HL-60 (cell line): ENCODE measurements at regions not wholly inside any gene's neighbourhood (a gene's known extent, or its start where the extent isn't known, plus 50 kb on each side); places are given as distances from the start of the nearest gene placed in this dataset.

Experiments used
- DNase-seq, 2 experiments: peaks; one replicate each; pipeline ENCODE4 v3.0.0-alpha.2; 2010 to 2020; ENCODE audit warnings: low read depth in 1 of 2, low spot score in 1 of 2
- H3K27ac ChIP-seq: fragments of 250-450 bp; sonication (Bioruptor Pico); replicated peaks from 2 replicates; pipeline ENCODE4 v1.5.1; 2020; ENCODE audit warnings: mild to moderate bottlenecking, moderate library complexity
- H3K27me3 ChIP-seq: fragments of 250-450 bp; sonication (Bioruptor Pico); 2 replicates; pipeline ENCODE4 v1.5.1; 2021; ENCODE audit warnings: mild to moderate bottlenecking, moderate library complexity; ENCODE audit not compliant: insufficient read depth, poor library complexity, severe bottlenecking
- H3K4me3 ChIP-seq: replicated peaks from 2 replicates; pipeline ENCODE4 v1.5.1; 2011; ENCODE audit warnings: mild to moderate bottlenecking, control low read depth, low read length; ENCODE audit not compliant: insufficient read depth
- GABPA ChIP-seq: IDR thresholded peaks from 2 replicates; pipeline ENCODE4 v1.6.1; 2012; ENCODE audit warnings: low read depth
- POLR2AphosphoS5 ChIP-seq: IDR thresholded peaks from 2 replicates; pipeline ENCODE4 v1.6.1; 2012; ENCODE audit warnings: low read depth
- SPI1 ChIP-seq: IDR thresholded peaks from 2 replicates; pipeline ENCODE4 v1.6.1; 2012; ENCODE audit warnings: low read depth, mild to moderate bottlenecking, borderline replicate concordance
- TF ChIP-seq, protein P1 (sequence below): IDR thresholded peaks from one replicate; pipeline ENCODE4 v1.5.1; 2011; ENCODE audit warnings: low read length, control low read depth, inconsistent platforms; ENCODE audit not compliant: insufficient read depth
- TF ChIP-seq, protein P2 (sequence below): IDR thresholded peaks from 2 replicates; pipeline ENCODE4 v1.6.1; 2012; ENCODE audit warnings: low read depth; ENCODE audit not compliant: insufficient replicate concordance

DNA sequence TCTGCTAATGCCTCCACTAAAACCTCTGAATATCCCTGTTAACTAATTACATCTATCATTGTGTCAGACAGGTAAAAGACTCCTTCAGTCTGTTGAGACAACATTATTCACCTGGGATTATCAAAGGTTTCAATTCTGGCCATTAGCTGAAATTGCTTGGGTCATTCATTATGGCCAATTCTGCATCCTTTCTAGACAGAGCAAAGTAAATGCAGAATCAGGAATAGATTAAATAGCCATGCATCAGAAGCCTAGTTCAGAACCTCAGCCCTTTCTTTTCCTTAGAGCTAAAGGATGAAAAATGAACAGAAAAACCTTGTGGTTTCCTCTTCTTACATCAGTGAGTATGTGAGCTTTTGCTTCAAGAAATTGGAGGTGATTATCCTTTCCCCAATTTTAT is 665.4 kb upstream of the CAMK1G start:
- Histone ChIP-seq H3K27me3 (no peaks in the 10 kb centered on the region), H3K4me3 (no peak overlapping the region), H3K27ac (no peak overlapping the region)
- no peak for DNase-seq
- no peak for TF ChIP-seq POLR2AphosphoS5
- no peak for TF ChIP-seq SPI1
- TF ChIP-seq, protein P1, sequence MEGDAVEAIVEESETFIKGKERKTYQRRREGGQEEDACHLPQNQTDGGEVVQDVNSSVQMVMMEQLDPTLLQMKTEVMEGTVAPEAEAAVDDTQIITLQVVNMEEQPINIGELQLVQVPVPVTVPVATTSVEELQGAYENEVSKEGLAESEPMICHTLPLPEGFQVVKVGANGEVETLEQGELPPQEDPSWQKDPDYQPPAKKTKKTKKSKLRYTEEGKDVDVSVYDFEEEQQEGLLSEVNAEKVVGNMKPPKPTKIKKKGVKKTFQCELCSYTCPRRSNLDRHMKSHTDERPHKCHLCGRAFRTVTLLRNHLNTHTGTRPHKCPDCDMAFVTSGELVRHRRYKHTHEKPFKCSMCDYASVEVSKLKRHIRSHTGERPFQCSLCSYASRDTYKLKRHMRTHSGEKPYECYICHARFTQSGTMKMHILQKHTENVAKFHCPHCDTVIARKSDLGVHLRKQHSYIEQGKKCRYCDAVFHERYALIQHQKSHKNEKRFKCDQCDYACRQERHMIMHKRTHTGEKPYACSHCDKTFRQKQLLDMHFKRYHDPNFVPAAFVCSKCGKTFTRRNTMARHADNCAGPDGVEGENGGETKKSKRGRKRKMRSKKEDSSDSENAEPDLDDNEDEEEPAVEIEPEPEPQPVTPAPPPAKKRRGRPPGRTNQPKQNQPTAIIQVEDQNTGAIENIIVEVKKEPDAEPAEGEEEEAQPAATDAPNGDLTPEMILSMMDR = no peak
- no peak for TF ChIP-seq GABPA
- TF ChIP-seq, protein P2, sequence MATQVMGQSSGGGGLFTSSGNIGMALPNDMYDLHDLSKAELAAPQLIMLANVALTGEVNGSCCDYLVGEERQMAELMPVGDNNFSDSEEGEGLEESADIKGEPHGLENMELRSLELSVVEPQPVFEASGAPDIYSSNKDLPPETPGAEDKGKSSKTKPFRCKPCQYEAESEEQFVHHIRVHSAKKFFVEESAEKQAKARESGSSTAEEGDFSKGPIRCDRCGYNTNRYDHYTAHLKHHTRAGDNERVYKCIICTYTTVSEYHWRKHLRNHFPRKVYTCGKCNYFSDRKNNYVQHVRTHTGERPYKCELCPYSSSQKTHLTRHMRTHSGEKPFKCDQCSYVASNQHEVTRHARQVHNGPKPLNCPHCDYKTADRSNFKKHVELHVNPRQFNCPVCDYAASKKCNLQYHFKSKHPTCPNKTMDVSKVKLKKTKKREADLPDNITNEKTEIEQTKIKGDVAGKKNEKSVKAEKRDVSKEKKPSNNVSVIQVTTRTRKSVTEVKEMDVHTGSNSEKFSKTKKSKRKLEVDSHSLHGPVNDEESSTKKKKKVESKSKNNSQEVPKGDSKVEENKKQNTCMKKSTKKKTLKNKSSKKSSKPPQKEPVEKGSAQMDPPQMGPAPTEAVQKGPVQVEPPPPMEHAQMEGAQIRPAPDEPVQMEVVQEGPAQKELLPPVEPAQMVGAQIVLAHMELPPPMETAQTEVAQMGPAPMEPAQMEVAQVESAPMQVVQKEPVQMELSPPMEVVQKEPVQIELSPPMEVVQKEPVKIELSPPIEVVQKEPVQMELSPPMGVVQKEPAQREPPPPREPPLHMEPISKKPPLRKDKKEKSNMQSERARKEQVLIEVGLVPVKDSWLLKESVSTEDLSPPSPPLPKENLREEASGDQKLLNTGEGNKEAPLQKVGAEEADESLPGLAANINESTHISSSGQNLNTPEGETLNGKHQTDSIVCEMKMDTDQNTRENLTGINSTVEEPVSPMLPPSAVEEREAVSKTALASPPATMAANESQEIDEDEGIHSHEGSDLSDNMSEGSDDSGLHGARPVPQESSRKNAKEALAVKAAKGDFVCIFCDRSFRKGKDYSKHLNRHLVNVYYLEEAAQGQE = no peak

DNA sequence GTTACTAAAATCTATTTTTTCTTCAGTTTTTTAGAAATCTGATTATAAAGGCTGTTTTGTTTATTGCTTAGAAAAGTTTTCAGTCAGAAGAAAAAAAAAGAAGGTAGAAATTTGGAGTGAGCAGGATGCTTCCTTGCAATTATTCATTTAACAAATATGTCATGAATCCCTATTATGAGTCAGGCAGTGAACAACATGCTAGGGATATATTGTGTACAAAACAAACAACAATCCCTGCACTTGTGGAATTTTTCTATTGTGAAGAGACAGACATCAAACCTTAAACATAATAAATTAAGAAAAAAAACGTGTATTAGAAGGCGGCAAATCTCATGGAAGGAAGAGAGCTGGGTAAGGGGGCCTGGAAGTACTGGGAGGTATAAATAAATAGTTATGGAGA is 664.1 kb upstream of the CAMK1G start:
- Histone ChIP-seq H3K27ac (no peak overlapping the region), H3K4me3 (no peak overlapping the region), H3K27me3 (no peaks in the 10 kb centered on the region)
- DNase-seq = no peak
- TF ChIP-seq GABPA (no peak), SPI1 (no peak), POLR2AphosphoS5 (no peak)
- TF ChIP-seq, protein P1 = no peak
- TF ChIP-seq, protein P2 = no peak

DNA sequence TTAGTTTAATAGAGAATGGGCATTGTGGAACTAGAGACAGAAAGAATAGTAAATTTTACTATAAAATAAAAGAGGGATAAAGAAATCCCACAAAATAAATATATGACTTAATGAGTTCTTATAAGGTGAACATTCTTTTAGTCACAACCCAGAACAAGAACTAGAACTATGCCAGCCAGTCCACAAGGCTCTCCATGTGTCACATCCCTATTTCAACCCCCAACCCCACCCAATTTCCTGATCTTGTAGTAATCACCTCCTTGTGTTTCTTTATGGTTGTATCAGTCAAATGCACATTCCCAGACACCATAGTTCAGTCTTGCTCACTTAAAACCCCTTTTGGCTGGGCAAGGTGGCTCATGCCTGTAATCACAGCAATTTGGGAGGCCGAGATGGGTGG is 662.3 kb upstream of the CAMK1G start:
- DNase-seq = no peak
- peaks cover 3% of the 10 kb centered on the region for H3K27me3 ChIP-seq

More for the DNA sequence above, 662.3 kb upstream of the CAMK1G start:
- Histone ChIP-seq H3K27ac (no peak overlapping the region), H3K4me3 (no peak overlapping the region)
- no peak for TF ChIP-seq GABPA
- no peak for TF ChIP-seq POLR2AphosphoS5
- TF ChIP-seq, protein P2 = no peak
- TF ChIP-seq, protein P1 = no peak
- no peak for TF ChIP-seq SPI1
